ENCODE measurements at regions not wholly inside any gene's neighbourhood (a gene's known extent, or its start where the extent isn't known, plus 50 kb on each side); places are given as distances from the start of the nearest gene placed in this dataset.
"Not testable (repeated sequence)": the region's sequence is repeated elsewhere in the genome, so short reads cannot be mapped to it uniquely, and the experiment has no call there.

- TF ChIP-seq ZBTB33 (IDR thresholded peaks at IDR 0.05); CTCF (IDR thresholded peaks at IDR 0.05; ENCODE audit: low read depth, low read length, missing input control); RAD21 (IDR thresholded peaks at IDR 0.05); MAX (IDR thresholded peaks at IDR 0.05); HNF4G (IDR thresholded peaks at IDR 0.05); TAF1 (conservative IDR thresholded peaks at IDR 0.05); ATF3 (IDR thresholded peaks at IDR 0.05); YY1 (IDR thresholded peaks at IDR 0.05); HNF4A (conservative IDR thresholded peaks at IDR 0.05); FOXA1 (IDR thresholded peaks at IDR 0.05); REST (IDR thresholded peaks at IDR 0.05); GABPA (IDR thresholded peaks at IDR 0.05 in 1 of 2, conservative IDR thresholded peaks at IDR 0.05 in 1 of 2); SP1 (IDR thresholded peaks at IDR 0.05); RXRA (IDR thresholded peaks at IDR 0.05): not testable (repeated sequence)
These were observed 963.6 kb upstream of the COX7C start for GRCh38 chr5:85654144-85654543.

All from liver (tissue), 3 donors.